Colonic mucosa (tissue), 4 donors: ENCODE measurements at regions not wholly inside any gene's neighbourhood (a gene's known extent, or its start where the extent isn't known, plus 50 kb on each side); places are given as distances from the start of the nearest gene placed in this dataset.

Experiments used
- DNase-seq: peaks from one replicate; pipeline ENCODE4 v3.0.0-alpha.2; 2020
- H3K27ac ChIP-seq: fragments of 200-600 bp; one replicate; pipeline ENCODE4 v1.8.0; 2021
- H3K27me3 ChIP-seq: fragments of 200-600 bp; one replicate; pipeline ENCODE4 v1.8.0; 2021
- H3K36me3 ChIP-seq: fragments of 200-600 bp; one replicate; pipeline ENCODE4 v1.8.0; 2021
- H3K4me1 ChIP-seq: fragments of 200-600 bp; one replicate; pipeline ENCODE4 v1.8.0; 2021; ENCODE audit warnings: mild to moderate bottlenecking
- H3K4me3 ChIP-seq: fragments of 200-600 bp; one replicate; pipeline ENCODE4 v1.8.0; 2021
- H3K9ac ChIP-seq, 2 donors: one replicate each; pipeline ENCODE4 v1.7.0; 2013; ENCODE audit warnings: control low read depth in 2 of 2, low read depth in 2 of 2, low read length in 2 of 2
- H3K9me3 ChIP-seq: fragments of 200-600 bp; one replicate; pipeline ENCODE4 v1.8.0; 2021
- intact Hi-C: fragments of 100-400 bp; cut with DNase I; formaldehyde crosslinking; loops from one replicate; pipeline ENCODE4 v1.14.1; 2022
- TF ChIP-seq, protein P1 (sequence below): fragments of 200-600 bp; IDR thresholded peaks from one replicate; pipeline ENCODE4 v1.8.0; 2022; ENCODE audit warnings: antibody characterized with exemption, mild to moderate bottlenecking
- donor health status: healthy.
- donor health status: DM: no; HTN: no; CAD: no.
- donor health status: DM: no; HTN: no; CAD: no.

DNA sequence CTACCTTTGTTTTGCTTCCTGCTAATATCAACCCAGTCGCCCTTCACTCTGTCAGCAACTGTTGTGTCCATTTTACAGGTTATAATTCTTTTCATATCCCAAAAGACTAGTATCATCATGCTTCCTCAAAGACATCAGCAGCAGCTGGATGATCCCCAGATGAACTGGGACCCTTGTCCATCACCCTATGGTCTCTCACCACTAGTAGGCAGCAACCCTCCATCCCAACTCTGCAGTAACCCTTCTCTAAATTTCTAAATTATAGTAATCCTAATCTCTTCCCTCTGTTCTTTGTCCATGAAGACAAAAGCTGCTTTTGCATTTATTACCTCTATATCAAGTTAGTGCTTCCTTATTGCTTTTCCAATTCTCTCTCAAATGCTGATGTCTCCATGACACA is 1025.8 kb downstream of the FAM181B start:
- no peak overlapping the region for H3K27ac ChIP-seq
- H3K9ac ChIP-seq: no peak overlapping the region
- intact Hi-C loops: no loop called here
- H3K4me3 ChIP-seq: no peak overlapping the region
- DNase-seq: no peak
- H3K36me3 ChIP-seq: no peaks in the 10 kb centered on the region
- no peaks in the 10 kb centered on the region for H3K9me3 ChIP-seq
- H3K4me1 ChIP-seq: no peaks in the 10 kb centered on the region
- H3K27me3 ChIP-seq: no peaks in the 10 kb centered on the region
- TF ChIP-seq, protein P1, sequence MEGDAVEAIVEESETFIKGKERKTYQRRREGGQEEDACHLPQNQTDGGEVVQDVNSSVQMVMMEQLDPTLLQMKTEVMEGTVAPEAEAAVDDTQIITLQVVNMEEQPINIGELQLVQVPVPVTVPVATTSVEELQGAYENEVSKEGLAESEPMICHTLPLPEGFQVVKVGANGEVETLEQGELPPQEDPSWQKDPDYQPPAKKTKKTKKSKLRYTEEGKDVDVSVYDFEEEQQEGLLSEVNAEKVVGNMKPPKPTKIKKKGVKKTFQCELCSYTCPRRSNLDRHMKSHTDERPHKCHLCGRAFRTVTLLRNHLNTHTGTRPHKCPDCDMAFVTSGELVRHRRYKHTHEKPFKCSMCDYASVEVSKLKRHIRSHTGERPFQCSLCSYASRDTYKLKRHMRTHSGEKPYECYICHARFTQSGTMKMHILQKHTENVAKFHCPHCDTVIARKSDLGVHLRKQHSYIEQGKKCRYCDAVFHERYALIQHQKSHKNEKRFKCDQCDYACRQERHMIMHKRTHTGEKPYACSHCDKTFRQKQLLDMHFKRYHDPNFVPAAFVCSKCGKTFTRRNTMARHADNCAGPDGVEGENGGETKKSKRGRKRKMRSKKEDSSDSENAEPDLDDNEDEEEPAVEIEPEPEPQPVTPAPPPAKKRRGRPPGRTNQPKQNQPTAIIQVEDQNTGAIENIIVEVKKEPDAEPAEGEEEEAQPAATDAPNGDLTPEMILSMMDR: no peak

DNA sequence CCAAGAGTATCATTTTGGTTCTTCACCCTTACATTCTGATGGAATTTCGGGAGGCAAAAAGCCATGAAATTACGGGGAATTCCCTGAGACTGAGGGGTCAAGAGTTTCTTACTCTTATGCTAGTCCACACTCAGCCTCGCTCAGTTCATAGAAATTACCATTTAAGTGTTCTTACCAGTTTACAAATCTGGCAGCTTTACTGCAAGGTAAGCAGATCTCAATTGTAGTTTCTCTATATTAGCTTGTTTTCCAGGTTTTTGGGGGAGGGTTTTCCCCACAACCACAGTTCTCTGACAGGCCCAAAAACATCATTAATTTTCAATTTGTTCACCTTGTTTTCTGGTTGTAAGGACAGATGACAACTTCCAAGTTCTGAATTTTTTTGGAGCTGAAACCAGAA is 1028.4 kb downstream of the FAM181B start:
- intact Hi-C loops: no loop called here
- H3K4me1 ChIP-seq: no peaks in the 10 kb centered on the region
- TF ChIP-seq, protein P1: no peak
- no peaks in the 10 kb centered on the region for H3K36me3 ChIP-seq
- H3K9ac ChIP-seq: no peak overlapping the region
- H3K4me3 ChIP-seq: no peak overlapping the region
- no peaks in the 10 kb centered on the region for H3K27me3 ChIP-seq
- H3K27ac ChIP-seq: no peak overlapping the region
- no peaks in the 10 kb centered on the region for H3K9me3 ChIP-seq
- DNase-seq: no peak

DNA sequence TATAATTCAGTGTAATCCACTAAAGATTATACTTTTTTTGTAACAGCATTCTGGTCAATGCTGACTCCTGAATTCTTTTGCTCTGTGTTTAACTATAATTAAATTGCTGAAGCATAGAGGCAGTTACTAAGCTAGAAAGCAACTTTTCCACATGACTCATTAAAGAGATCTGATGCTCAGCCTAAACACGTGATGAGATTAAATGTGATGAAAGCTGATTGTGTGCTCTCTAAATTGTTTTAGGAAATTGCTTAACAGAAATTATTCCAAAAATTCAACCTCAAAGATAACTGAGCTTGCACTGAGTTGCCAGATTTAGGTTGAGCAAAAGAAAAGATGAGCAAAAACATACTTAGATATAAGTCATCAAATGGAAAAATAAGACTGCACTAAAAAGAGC is 1033.6 kb downstream of the FAM181B start:
- H3K27me3 ChIP-seq: no peaks in the 10 kb centered on the region
- no peak overlapping the region for H3K27ac ChIP-seq
- no peak overlapping the region for H3K4me3 ChIP-seq
- H3K9ac ChIP-seq: no peak overlapping the region
- H3K36me3 ChIP-seq: no peaks in the 10 kb centered on the region
- no peak for DNase-seq
- H3K4me1 ChIP-seq: no peaks in the 10 kb centered on the region
- intact Hi-C loops: no loop called here
- TF ChIP-seq, protein P1: no peak
- H3K9me3 ChIP-seq: no peaks in the 10 kb centered on the region

DNA sequence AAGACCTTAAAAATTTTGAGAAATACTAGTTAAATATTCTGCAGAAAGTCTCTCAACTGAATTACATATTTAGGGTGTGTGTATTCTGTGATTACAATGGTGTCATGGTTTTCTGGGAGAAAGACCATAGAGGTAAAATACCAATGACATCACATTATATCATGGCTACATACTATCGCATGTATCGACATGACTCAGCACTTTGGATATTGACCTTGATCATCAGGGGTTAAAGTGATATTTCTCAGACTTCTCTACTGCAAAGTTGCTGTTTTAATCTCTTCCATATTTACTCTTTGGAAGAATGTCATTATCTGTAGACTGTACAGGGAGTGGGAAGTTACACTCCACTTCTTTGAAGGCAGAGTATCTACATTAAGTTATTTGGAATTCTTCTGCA is 1046.6 kb downstream of the FAM181B start:
- Histone ChIP-seq H3K4me3 (no peak overlapping the region), H3K27ac (no peak overlapping the region), H3K36me3 (no peaks in the 10 kb centered on the region), H3K9me3 (no peaks in the 10 kb centered on the region), H3K27me3 (no peaks in the 10 kb centered on the region), H3K9ac (no peak overlapping the region), H3K4me1 (no peaks in the 10 kb centered on the region)
- TF ChIP-seq, protein P1: no peak
- no peak for DNase-seq
- intact Hi-C loops: no loop called here

DNA sequence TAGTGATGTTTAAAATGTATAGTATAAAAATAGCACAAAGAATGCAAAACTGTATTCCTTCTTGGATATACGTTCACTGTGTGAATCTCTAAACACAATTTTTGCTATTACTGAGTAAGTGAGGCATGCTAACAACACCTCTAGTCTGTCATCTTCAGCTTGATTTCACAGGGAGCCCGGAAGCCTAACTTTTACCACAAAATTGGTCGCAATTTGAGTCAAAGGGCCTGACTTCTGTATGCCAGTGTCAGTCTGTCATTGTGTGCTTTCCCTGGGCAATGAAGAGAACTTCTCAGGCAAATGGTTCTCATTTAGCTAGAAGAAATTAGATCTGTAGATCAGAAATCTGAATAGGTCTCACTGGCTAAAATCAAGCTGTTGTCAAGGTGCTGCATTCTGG is 1059.5 kb downstream of the FAM181B start:
- Histone ChIP-seq H3K36me3 (no peaks in the 10 kb centered on the region), H3K27me3 (no peaks in the 10 kb centered on the region), H3K4me1 (no peaks in the 10 kb centered on the region), H3K4me3 (no peak overlapping the region), H3K27ac (no peak overlapping the region), H3K9ac (no peak overlapping the region), H3K9me3 (no peaks in the 10 kb centered on the region)
- intact Hi-C loops: no loop called here
- TF ChIP-seq, protein P1: no peak
- DNase-seq: no peak

DNA sequence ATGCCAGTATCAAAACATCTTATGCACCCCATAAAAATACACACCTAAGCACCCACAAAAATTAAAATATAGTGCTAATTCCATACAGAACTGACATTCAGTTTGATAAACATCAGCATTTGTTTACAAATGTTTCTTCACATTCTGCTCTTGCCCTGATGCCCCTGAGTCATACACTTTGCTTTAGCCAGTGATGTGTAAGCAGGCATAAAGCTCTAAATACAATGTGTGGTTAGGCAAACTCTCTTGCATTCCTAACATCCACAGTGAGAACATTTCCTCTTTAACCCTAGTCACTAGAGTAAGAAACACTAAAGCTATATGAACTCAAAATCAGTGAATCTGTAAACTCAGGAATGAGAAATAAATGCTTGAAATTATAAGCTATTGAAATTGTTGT is 1060.7 kb downstream of the FAM181B start:
- Histone ChIP-seq H3K9ac (no peak overlapping the region), H3K4me3 (no peak overlapping the region), H3K27me3 (no peaks in the 10 kb centered on the region), H3K36me3 (no peaks in the 10 kb centered on the region), H3K9me3 (no peaks in the 10 kb centered on the region), H3K27ac (no peak overlapping the region), H3K4me1 (no peaks in the 10 kb centered on the region)
- intact Hi-C loops: no loop called here
- TF ChIP-seq, protein P1: no peak
- DNase-seq: no peak
